NCI-H2227 (cell line): ENCODE measurements at regions not wholly inside any gene's neighbourhood (a gene's known extent, or its start where the extent isn't known, plus 50 kb on each side); places are given as distances from the start of the nearest gene placed in this dataset.

Experiments
- DNase-seq: peaks from one replicate; lab custom pipeline; 2025; ENCODE audit not compliant: unreplicated experiment; lab: John Stamatoyannopoulos, UW

DNA sequence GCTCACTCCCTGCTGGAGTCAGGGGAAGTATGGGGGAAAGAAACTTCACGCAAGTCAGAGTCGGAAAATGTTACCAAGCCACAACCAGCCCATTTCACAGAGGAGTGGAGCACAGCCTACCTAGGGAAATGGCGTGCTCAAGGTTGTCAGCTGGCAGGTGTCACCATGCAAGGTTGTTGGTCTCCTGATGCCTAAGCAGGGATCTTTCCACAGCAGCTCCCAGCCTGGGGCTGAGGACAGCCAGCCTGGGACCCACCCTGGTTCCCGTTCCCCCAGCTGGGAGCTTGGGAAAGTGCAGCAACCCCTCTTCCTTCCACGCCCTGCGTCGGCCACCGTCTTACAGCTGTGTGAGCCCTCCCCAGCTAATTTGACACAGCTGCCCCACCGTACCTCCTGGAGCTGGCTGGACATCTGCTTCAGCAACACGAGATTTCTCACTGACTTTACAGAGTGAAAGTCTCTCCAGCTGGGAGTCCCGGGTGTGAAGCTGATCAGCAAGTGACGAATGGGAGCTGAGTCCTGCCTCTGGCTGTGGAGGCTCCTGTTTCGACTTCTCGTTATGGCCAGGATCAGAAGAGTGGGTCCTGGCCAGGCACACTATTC is 224.6 kb upstream of the RAB4A start:
- DNase-seq = no peak

DNA sequence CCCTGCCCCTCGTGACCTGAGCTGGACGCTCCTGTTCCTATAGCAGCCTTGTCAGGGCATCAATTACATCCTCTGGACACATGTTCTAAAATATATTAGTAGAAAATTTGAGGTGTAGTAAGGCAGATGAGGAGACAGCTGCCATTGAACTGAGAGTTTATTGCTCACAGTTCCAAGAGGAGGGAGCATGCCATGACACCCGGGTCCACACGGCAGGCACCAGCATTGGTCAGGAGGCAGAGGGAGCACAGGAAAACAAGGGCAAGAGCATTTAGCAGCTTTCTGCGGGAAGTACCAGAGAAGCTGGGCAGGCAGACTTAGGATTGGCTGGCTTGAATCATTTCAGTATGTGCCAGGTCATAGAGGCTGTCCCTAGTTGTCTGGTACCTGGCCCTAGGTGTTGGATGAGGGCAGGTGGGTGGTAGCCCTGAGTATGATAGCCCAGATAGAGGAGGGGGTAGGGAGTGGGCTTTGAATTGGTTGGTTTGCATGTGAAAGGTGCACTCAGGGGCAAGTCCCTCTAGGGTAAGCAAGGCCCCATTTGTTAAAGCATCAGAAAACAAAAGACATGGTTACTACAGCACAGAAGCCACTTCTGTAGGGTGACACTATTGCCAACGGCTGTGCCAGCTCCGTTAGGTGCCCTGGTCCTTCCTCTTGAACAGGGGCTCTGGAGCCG is 223.6 kb upstream of the RAB4A start:
- DNase-seq = no peak

- DNase-seq = no peak
These were observed 222.9 kb upstream of the RAB4A start for GRCh38 chr1:229047840-229048620.

DNA sequence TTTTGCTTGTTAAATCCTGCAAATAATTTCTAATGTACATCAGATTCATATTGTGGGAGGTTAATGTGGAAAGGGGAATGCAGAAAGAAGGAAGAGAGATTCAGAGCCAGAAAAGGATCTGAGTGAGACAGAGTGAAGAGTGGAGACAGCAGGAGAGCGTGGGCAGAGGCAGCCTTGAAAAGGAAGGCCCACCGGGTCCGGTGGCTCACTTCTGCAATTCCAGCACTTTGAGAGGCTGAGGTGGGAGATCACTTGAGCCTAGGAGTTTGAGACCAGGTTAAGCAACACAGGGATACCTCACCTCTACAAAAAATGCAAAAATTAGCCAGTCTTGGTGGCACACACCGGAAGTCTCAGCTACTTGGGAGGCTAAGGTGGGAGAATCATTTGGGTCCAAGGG is 222.0 kb upstream of the RAB4A start:
- DNase-seq = no peak

DNA sequence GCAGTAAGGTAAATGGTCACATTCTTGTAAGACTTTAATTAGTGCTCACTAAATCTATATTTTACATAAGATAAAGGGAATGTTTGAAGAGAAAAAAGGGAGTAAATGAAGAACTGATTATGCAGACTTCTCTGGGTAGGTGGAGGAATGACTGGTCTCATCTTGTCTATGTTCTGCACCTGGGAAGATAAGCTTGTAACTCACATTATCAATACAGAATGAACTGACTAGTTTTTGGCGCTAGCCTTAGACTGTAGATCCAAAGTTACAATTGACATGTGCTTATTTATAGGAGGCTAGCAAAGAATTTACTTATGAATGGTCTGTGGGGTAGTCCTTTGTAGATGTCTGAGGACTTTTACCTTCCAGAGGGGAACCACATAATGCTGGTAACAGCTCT is 214.9 kb upstream of the RAB4A start:
- no peak for DNase-seq

DNA sequence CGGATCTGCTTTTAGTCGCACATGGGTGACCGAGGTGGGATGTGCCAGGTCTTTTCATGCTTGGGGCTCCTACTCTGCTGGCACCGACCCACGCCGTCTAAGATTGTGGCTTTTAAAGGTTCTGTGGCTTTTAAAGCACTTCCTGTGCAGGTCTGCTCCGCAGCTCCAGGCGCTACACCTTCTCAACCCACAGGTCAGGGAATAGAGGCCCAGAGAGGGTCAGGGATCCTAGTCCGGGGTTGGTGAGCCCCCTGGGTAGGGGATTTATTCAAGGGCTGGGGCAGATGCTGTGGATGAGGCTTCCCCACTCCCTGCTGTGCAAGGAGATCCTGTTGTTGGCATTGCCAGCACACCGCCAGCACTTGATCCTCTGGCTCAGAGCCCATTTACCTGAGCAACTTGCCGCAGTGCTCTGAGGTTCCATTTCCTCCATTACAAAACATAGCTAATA is 212.8 kb upstream of the RAB4A start:
- DNase-seq = no peak

DNA sequence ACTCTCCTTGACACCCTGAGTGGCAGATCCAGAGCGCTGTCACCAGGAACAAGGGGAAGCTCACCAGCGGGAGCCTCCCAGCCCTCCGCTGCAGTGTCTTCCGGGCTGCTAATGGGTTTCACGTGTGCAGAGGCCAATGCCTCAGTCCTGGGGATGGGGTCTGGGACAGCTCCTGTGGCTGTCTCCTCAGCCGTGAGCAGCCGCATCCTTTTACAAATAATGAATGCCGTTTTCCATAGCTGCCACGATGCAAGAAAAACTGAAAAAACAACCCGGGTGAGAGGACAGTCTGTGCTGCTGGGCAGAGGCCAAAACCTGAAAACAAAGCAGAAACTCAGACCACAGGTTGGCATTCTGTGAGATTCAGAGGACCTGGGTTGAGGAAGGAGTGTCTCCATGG is 212.2 kb upstream of the RAB4A start:
- DNase-seq = peak; percentile 27

- no peak for DNase-seq
These were observed 211.0 kb upstream of the RAB4A start for GRCh38 chr1:229059671-229060539.

DNA sequence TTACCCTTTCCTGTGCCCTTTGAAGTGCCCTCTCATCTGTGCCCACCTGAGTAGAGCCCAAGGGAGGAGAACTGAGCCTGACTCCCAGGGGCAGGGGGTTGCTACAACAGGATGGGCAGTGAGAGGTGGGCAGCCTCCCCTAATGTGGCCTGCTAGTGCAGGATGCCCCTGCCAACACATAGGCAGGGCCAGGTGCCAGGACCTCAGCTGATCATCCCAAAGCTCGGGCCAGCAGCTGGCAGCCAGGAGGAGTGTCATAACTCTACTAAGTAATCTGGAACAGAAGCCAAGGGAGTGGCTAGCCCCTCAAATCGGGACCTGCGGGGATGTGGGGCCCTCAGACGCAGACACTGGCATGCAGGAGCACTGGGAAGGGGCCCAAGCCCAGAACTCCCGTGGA is 208.8 kb upstream of the RAB4A start:
- DNase-seq = no peak

GRCh38 chr1:229063154-229063773 is 207.6 kb upstream of the RAB4A start:
- no peak for DNase-seq

DNA sequence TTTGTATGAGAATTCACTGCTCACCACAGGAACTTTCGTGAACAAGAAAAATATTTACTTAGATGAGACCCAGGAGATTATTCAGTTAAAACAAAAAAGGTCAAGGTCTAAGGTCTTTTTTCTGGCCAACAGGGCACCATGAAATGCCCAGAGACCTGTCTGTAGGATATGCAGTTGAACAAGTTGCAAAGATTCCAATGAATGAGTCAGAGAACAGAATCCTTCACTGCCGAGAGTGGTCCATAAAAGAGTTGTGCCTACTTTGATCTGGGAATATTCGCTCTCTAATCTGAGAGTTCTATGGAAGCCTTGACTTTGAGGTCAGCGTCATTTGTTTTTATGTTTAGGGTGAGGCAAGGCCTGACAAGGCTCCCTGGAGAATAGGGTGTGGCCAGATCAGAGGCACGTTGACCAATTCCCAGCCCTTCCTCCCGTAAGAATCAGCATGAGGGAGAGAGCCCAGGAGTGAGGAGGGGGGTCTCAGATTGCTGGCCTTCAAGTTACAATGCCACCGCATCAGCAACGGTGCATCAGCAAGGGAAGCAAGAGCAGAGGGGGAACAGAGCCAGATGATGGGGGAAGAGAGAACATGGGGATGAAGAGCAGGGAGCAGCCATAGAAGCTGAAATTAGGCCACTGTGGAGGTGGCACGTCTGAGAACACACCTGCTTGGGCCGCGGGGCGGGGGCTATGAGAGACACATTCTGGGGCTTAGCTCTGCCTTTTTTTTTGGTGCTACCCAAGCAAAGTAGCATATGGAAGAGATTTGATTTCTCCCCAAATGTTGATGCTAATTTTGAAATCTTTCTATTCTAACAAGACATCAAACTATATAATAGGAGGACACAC is 206.4 kb upstream of the RAB4A start:
- DNase-seq = no peak

GRCh38 chr1:229065613-229066012 is 205.3 kb upstream of the RAB4A start:
- no peak for DNase-seq

DNA sequence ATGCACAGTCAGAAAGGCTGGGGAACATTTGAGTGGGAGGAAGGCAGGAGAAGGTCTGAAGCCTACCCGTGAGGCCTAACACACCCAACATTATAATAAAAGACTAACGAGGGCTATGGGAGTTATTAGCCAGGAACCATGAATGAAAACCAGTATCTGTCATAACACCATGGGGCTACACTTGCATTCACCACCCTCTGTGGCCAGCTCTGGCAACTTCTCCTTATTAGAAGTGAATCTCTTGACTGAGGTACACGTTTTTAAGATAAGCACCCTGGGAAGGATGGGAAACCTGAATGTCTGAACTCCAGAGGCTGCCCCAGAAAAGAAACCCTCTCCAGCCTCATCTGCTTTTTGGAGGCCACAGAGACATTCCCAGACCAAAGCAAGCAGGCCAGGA is 204.3 kb upstream of the RAB4A start:
- no peak for DNase-seq

DNA sequence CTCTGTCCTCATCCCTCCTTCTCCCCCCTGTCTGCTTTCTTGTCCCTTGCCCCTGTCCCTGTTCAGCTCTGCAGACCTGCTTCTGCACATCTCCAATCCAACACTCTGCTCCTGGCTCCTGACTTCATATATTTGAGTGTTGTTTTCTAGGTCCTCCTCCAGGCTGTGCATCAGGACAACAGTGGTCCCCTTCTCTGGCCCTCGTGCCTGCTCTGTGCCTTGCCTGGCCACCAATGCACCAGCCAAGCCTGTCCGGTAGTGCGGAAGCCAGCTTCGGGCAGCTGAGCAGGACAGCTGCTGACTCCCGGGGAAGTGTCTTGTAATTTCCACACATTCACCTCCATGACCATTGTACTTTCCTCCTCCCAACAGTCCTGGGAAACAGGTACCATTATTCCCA is 203.4 kb upstream of the RAB4A start:
- DNase-seq = no peak

DNA sequence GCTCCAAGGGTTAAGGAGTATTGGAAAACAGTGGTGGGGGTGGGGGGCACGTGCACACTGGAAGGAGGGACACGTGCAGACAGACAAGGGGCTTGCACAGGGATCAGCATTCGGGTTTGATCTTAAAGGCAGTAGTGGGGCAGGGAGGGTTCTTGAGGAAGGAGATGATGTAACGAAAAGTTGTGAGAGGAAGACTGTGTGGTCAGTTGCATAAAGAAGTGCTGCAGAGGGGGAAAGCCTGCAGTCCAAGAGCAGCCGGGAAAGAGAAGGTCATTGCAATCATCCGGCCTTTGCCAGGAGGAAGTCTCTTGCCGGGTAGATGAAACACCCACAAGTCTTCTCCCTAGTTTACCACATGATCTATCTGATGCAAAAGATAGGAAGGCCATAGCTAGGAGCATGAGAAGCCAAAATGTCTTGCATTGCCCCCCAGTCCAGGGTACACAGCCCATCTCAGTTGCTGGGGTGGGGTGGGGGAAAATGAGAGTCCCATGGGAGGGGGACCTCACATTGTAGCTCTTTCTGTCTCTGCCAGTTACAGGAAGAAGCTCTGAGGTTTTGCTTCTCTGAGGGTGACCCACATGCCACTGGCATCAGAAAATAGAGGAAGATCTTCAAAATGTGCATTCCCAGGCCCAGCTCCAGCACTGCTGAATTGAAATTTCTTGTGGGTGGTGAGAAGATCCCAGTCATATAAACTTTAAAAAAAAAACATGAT is 202.5 kb upstream of the RAB4A start:
- no peak for DNase-seq

DNA sequence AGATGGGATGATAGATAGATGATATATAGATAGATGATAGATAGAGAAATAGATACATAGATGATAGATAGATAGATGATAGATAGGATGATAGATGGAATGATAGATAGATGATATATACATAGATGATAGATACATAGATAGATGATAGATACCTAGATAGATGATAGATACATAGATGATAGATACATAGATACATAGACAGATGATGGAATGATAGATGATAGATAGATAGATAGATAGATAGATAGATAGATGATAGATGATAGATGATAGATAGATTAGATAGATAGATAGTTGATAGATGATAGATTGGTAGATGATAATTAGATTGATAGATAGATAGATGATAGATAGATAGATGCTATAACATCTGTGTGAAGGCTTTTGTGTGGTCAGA is 201.7 kb upstream of the RAB4A start:
- no peak for DNase-seq

- DNase-seq = no peak
These were observed 200.7 kb upstream of the RAB4A start for GRCh38 chr1:229070168-229070567.

GRCh38 chr1:229073251-229073650 is 197.7 kb upstream of the RAB4A start:
- no peak for DNase-seq

GRCh38 chr1:229075217-229075616 is 195.7 kb upstream of the RAB4A start:
- DNase-seq = no peak
